C4-2B (cell line): ENCODE measurements at regions not wholly inside any gene's neighbourhood (a gene's known extent, or its start where the extent isn't known, plus 50 kb on each side); places are given as distances from the start of the nearest gene placed in this dataset.

Experiments
- CTCF ChIP-seq: fragments of 450-650 bp; conservative IDR thresholded peaks from 2 replicates; pipeline ENCODE4 v1.5.1; 2017; ENCODE audit warnings: mild to moderate bottlenecking
- ZFX ChIP-seq: fragments of 450-650 bp; IDR thresholded peaks from 2 replicates; pipeline ENCODE4 v1.6.1; 2017

GRCh38 chr21:35840197-35840799, 220.0 kb downstream of the SETD4 start:
- peak; percentile 86 for TF ChIP-seq CTCF
- no peak for TF ChIP-seq ZFX
